OCI-LY3 (cell line): ENCODE measurements at regions not wholly inside any gene's neighbourhood (a gene's known extent, or its start where the extent isn't known, plus 50 kb on each side); places are given as distances from the start of the nearest gene placed in this dataset.
"Not testable (repeated sequence)": the region's sequence is repeated elsewhere in the genome, so short reads cannot be mapped to it uniquely, and the experiment has no call there.

Experiments used
- H2AFZ ChIP-seq: fragments of 200-600, 300-600 bp; shearing (Covaris generic); 2 replicates; pipeline ENCODE4 v1.6.0; 2014; ENCODE audit warnings: antibody characterized with exemption, low read depth, low read length
- H3K27ac ChIP-seq: fragments of 200-600, 300-600 bp; sonication (generic); 2 replicates; pipeline ENCODE4 v1.5.1; 2014; ENCODE audit warnings: mild to moderate bottlenecking, low read length, moderate library complexity, mixed read lengths
- H3K27me3 ChIP-seq: fragments of 200-600, 300-600 bp; sonication (generic); 2 replicates; pipeline ENCODE4 v1.6.1; 2014; ENCODE audit warnings: low read depth, low read length, mixed read lengths
- H3K36me3 ChIP-seq: fragments of 200-600, 300-600 bp; sonication (generic); replicated peaks from 2 replicates; pipeline ENCODE3; 2014; ENCODE audit warnings: low read depth, low read length, mixed read lengths
- H3K4me1 ChIP-seq: fragments of 300-600, 200-600 bp; sonication (generic); 2 replicates; pipeline ENCODE4 v1.6.1; 2014; ENCODE audit warnings: low read length, mixed read lengths
- H3K4me2 ChIP-seq: fragments of 200-600, 300-600 bp; sonication (generic); 2 replicates; pipeline ENCODE4 v1.6.1; 2014; ENCODE audit warnings: low read length, mixed read lengths
- H3K4me3 ChIP-seq: fragments of 300-600, 200-600 bp; sonication (generic); 2 replicates; pipeline ENCODE4 v1.5.1; 2014; ENCODE audit warnings: antibody characterized with exemption, mild to moderate bottlenecking, low read length, moderate library complexity
- H3K79me2 ChIP-seq: fragments of 300-600, 200-600 bp; shearing (Covaris generic); 2 replicates; pipeline ENCODE4 v1.6.1; 2014; ENCODE audit warnings: mild to moderate bottlenecking, low read length, mixed read lengths
- H3K9ac ChIP-seq: fragments of 300-600, 200-600 bp; shearing (Covaris generic); 2 replicates; pipeline ENCODE4 v1.6.0; 2014; ENCODE audit warnings: mild to moderate bottlenecking, low read length, moderate library complexity
- H3K9me3 ChIP-seq: fragments of 200-600, 300-600 bp; shearing (Covaris generic); 2 replicates; pipeline ENCODE4 v1.6.1; 2014; ENCODE audit warnings: low read length, mixed read lengths; ENCODE audit not compliant: insufficient read depth
- H4K20me1 ChIP-seq: fragments of 200-600, 300-600 bp; sonication (generic); 2 replicates; pipeline ENCODE4 v1.6.1; 2016; ENCODE audit warnings: low read length, mixed read lengths; ENCODE audit not compliant: insufficient read depth
- CTCF ChIP-seq: fragments of 200-600, 300-600 bp; sonication (generic); IDR thresholded peaks from 2 replicates; pipeline ENCODE4 v1.5.1; 2014; ENCODE audit warnings: antibody characterized with exemption, low read length, low read depth
- EZH2phosphoT487 ChIP-seq: fragments of 200-600 bp; shearing (Covaris generic); IDR thresholded peaks from 2 replicates; pipeline ENCODE4 v1.6.1; 2018; ENCODE audit warnings: antibody characterized with exemption, mixed run types, low read depth

GRCh38 chr1:192904438-192904895, 95.6 kb downstream of the RGS2 start:
- Histone ChIP-seq H3K27ac (no peak overlapping the region), H3K79me2 (no peaks in the 10 kb centered on the region), H3K4me3 (peak overlapping the region; percentile 32), H3K27me3 (no peaks in the 10 kb centered on the region), H3K4me2 (peak overlapping the region; percentile 43), H2AFZ (peak overlapping the region; percentile 51; the same call in 1 of the 2 replicates), H3K9me3 (no peaks in the 10 kb centered on the region), H4K20me1 (no peaks in the 10 kb centered on the region), H3K4me1 (peaks cover 30% of the 10 kb centered on the region), H3K9ac (no peak overlapping the region), H3K36me3 (no peaks in the 10 kb centered on the region)
- no peak for TF ChIP-seq CTCF
- no peak for TF ChIP-seq EZH2phosphoT487

- Histone ChIP-seq H3K27ac (no peak overlapping the region), H3K9me3 (no peaks in the 10 kb centered on the region), H2AFZ (no peak overlapping the region), H3K4me1 (peaks cover 30% of the 10 kb centered on the region), H3K9ac (no peak overlapping the region), H4K20me1 (no peaks in the 10 kb centered on the region), H3K4me3 (no peak overlapping the region), H3K4me2 (no peak overlapping the region), H3K79me2 (no peaks in the 10 kb centered on the region), H3K27me3 (no peaks in the 10 kb centered on the region), H3K36me3 (no peaks in the 10 kb centered on the region)
- no peak for TF ChIP-seq EZH2phosphoT487
- no peak for TF ChIP-seq CTCF
These were observed 96.2 kb downstream of the RGS2 start for GRCh38 chr1:192905049-192905448.

GRCh38 chr1:192906334-192906733, 97.5 kb downstream of the RGS2 start:
- Histone ChIP-seq H3K36me3 (no peaks in the 10 kb centered on the region), H2AFZ (no peak overlapping the region), H3K9ac (no peak overlapping the region), H3K4me3 (no peak overlapping the region), H3K27me3 (no peaks in the 10 kb centered on the region), H3K4me1 (peaks cover 30% of the 10 kb centered on the region), H3K79me2 (no peaks in the 10 kb centered on the region), H3K9me3 (no peaks in the 10 kb centered on the region), H3K27ac (no peak overlapping the region), H3K4me2 (no peak overlapping the region), H4K20me1 (no peaks in the 10 kb centered on the region)
- TF ChIP-seq CTCF (no peak), EZH2phosphoT487 (no peak)

GRCh38 chr1:192907545-192908243, 98.9 kb downstream of the RGS2 start:
- Histone ChIP-seq H3K4me2 (peak overlapping the region; percentile 16), H4K20me1 (no peaks in the 10 kb centered on the region), H2AFZ (no peak overlapping the region), H3K36me3 (no peaks in the 10 kb centered on the region), H3K27me3 (no peaks in the 10 kb centered on the region), H3K4me3 (no peak overlapping the region), H3K9ac (no peak overlapping the region), H3K27ac (no peak overlapping the region), H3K79me2 (no peaks in the 10 kb centered on the region), H3K9me3 (no peaks in the 10 kb centered on the region), H3K4me1 (peaks cover 30% of the 10 kb centered on the region)
- TF ChIP-seq EZH2phosphoT487 (no peak), CTCF (no peak)

GRCh38 chr1:192911896-192912656, 103.2 kb downstream of the RGS2 start:
- H3K36me3 ChIP-seq, H3K4me3 ChIP-seq, H3K27me3 ChIP-seq, H3K27ac ChIP-seq, H4K20me1 ChIP-seq, H3K79me2 ChIP-seq, H3K9me3 ChIP-seq, H2AFZ ChIP-seq, H3K9ac ChIP-seq, H3K4me2 ChIP-seq: not testable (repeated sequence)
- H3K4me1 ChIP-seq = peaks cover 13% of the 10 kb centered on the region
